A673 (cell line): ENCODE measurements at regions not wholly inside any gene's neighbourhood (a gene's known extent, or its start where the extent isn't known, plus 50 kb on each side); places are given as distances from the start of the nearest gene placed in this dataset.

Experiments used
- CTCF ChIP-seq: fragments of 300-800, 200-600 bp; sonication (generic); conservative IDR thresholded peaks from 2 replicates; pipeline ENCODE4 v1.5.1; 2017; ENCODE audit warnings: low read depth, mild to moderate bottlenecking, antibody characterized with exemption, low read length, moderate library complexity, mixed read lengths
- EZH2 ChIP-seq: fragments of 200-600 bp; sonication (generic); IDR thresholded peaks from 2 replicates; pipeline ENCODE4 v1.6.1; 2017; ENCODE audit warnings: borderline replicate concordance, low read depth, mild to moderate bottlenecking, mixed read lengths, antibody characterized with exemption, low read length; ENCODE audit not compliant: poor library complexity, severe bottlenecking

GRCh38 chr12:24664161-24664880 lies 284.6 kb downstream of the BCAT1 start:
- TF ChIP-seq EZH2 (no peak), CTCF (no peak)
